Retinal pigment epithelial cell (primary cell): ENCODE measurements at regions not wholly inside any gene's neighbourhood (a gene's known extent, or its start where the extent isn't known, plus 50 kb on each side); places are given as distances from the start of the nearest gene placed in this dataset.

Source experiments
- DNase-seq: peaks from one replicate; pipeline ENCODE4 v3.0.0-alpha.2; 2010; ENCODE audit warnings: low read depth
- H3K4me3 ChIP-seq: 2 replicates; pipeline ENCODE4 v1.5.1; 2011; ENCODE audit warnings: mild to moderate bottlenecking, low read length, control low read depth, moderate library complexity
- CTCF ChIP-seq: conservative IDR thresholded peaks from 2 replicates; pipeline ENCODE4 v1.5.1; 2011; ENCODE audit warnings: low read depth, low read length, control low read depth, inconsistent platforms

GRCh38 chr9:135372501-135373008 is 107.0 kb upstream of the PPP1R26 start:
- H3K4me3 ChIP-seq = no peak overlapping the region
- no peak for DNase-seq
- TF ChIP-seq CTCF = no peak

- H3K4me3 ChIP-seq = no peak overlapping the region
- no peak for DNase-seq
Measured at GRCh38 chr9:135373151-135373685, 106.4 kb upstream of the PPP1R26 start.

GRCh38 chr9:135373820-135374219 is 105.8 kb upstream of the PPP1R26 start:
- TF ChIP-seq CTCF = no peak

More at GRCh38 chr9:135373151-135373685, 106.4 kb upstream of the PPP1R26 start:
- no peak for TF ChIP-seq CTCF

GRCh38 chr9:135374591-135374990 is 105.0 kb upstream of the PPP1R26 start:
- no peak overlapping the region for H3K4me3 ChIP-seq
- no peak for DNase-seq
- no peak for TF ChIP-seq CTCF

More at GRCh38 chr9:135373820-135374219, 105.8 kb upstream of the PPP1R26 start:
- no peak for DNase-seq
- no peak overlapping the region for H3K4me3 ChIP-seq

GRCh38 chr9:135375001-135375400 is 104.6 kb upstream of the PPP1R26 start:
- no peak for TF ChIP-seq CTCF
- H3K4me3 ChIP-seq = no peak overlapping the region
- DNase-seq = no peak

GRCh38 chr9:135376511-135377265 is 102.9 kb upstream of the PPP1R26 start:
- TF ChIP-seq CTCF = no peak
- no peak overlapping the region for H3K4me3 ChIP-seq
- DNase-seq = no peak

GRCh38 chr9:135377431-135377830 is 102.2 kb upstream of the PPP1R26 start:
- H3K4me3 ChIP-seq = no peak overlapping the region
- DNase-seq = no peak
- TF ChIP-seq CTCF = no peak
